NCI-H524 treated with DMSO at 0.1 percent for 48 hours (cell line): ENCODE measurements at regions not wholly inside any gene's neighbourhood (a gene's known extent, or its start where the extent isn't known, plus 50 kb on each side); places are given as distances from the start of the nearest gene placed in this dataset.
"Not testable (repeated sequence)": the region's sequence is repeated elsewhere in the genome, so short reads cannot be mapped to it uniquely, and the experiment has no call there.

Source experiments
- DNase-seq: peaks from one replicate; lab custom pipeline; 2025; lab: John Stamatoyannopoulos, UW

GRCh38 chr20:22529150-22530019 lies 55.0 kb downstream of the FOXA2 start:
- no peak for DNase-seq

GRCh38 chr20:22526512-22527012 lies 57.8 kb downstream of the FOXA2 start:
- no peak for DNase-seq

GRCh38 chr20:22525821-22526220 lies 58.6 kb downstream of the FOXA2 start:
- DNase-seq, result no peak

- no peak for DNase-seq
These were observed 59.1 kb downstream of the FOXA2 start for GRCh38 chr20:22525069-22525820.

GRCh38 chr20:22524393-22525015 lies 59.9 kb downstream of the FOXA2 start:
- no peak for DNase-seq

- no peak for DNase-seq
These were observed 60.6 kb downstream of the FOXA2 start for GRCh38 chr20:22523499-22524392.

GRCh38 chr20:22523128-22523498 lies 61.3 kb downstream of the FOXA2 start:
- DNase-seq, result no peak

GRCh38 chr20:22522701-22523100 lies 61.7 kb downstream of the FOXA2 start:
- no peak for DNase-seq

- not testable (repeated sequence) for DNase-seq
These were observed 62.4 kb downstream of the FOXA2 start for GRCh38 chr20:22521940-22522339.

GRCh38 chr20:22520381-22520780 lies 64.0 kb downstream of the FOXA2 start:
- DNase-seq, result no peak

- no peak for DNase-seq
These were observed 69.1 kb downstream of the FOXA2 start for GRCh38 chr20:22515264-22515663.

- DNase-seq, result no peak
These were observed 70.8 kb downstream of the FOXA2 start for GRCh38 chr20:22513574-22513973.

- no peak for DNase-seq
These were observed 71.4 kb downstream of the FOXA2 start for GRCh38 chr20:22512911-22513489.

GRCh38 chr20:22511943-22512910 lies 72.1 kb downstream of the FOXA2 start:
- no peak for DNase-seq

GRCh38 chr20:22509843-22510147 lies 74.6 kb downstream of the FOXA2 start:
- DNase-seq, result no peak

- no peak for DNase-seq
These were observed 75.1 kb downstream of the FOXA2 start for GRCh38 chr20:22509090-22509842.

GRCh38 chr20:22508426-22508825 lies 75.9 kb downstream of the FOXA2 start:
- DNase-seq, result no peak

GRCh38 chr20:22507240-22507961 lies 77.0 kb downstream of the FOXA2 start:
- no peak for DNase-seq

GRCh38 chr20:22506827-22507226 lies 77.5 kb downstream of the FOXA2 start:
- no peak for DNase-seq
